ENCODE measurements at regions not wholly inside any gene's neighbourhood (a gene's known extent, or its start where the extent isn't known, plus 50 kb on each side); places are given as distances from the start of the nearest gene placed in this dataset.

DNA sequence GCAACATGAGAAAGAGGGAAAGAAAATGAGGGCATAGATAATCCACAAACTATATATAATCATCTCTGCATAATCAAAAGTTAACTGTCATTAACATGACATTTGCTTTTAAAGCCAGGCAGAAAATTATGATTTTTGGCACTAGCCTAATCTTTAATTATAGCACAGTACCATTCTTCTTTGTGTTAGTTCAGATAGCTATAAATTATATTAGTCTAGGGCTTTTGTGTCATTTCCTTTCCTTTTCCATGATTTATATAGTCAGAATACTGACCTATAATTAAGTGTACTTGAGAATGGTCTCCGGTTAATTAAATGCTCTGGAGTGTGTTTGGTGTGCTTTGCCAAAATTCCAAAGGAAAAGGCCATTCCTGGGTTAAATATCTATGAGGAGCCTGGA, 441.9 kb upstream of the THRB start:
- no peaks in the 10 kb centered on the region for H3K4me1 ChIP-seq (replicated peaks in 1 of 2; ENCODE audit: control insufficient read depth in 2 of 2, insufficient read depth in 2 of 2, low read length in 2 of 2)

More for the DNA sequence above, 441.9 kb upstream of the THRB start:
- TF ChIP-seq, protein P1, sequence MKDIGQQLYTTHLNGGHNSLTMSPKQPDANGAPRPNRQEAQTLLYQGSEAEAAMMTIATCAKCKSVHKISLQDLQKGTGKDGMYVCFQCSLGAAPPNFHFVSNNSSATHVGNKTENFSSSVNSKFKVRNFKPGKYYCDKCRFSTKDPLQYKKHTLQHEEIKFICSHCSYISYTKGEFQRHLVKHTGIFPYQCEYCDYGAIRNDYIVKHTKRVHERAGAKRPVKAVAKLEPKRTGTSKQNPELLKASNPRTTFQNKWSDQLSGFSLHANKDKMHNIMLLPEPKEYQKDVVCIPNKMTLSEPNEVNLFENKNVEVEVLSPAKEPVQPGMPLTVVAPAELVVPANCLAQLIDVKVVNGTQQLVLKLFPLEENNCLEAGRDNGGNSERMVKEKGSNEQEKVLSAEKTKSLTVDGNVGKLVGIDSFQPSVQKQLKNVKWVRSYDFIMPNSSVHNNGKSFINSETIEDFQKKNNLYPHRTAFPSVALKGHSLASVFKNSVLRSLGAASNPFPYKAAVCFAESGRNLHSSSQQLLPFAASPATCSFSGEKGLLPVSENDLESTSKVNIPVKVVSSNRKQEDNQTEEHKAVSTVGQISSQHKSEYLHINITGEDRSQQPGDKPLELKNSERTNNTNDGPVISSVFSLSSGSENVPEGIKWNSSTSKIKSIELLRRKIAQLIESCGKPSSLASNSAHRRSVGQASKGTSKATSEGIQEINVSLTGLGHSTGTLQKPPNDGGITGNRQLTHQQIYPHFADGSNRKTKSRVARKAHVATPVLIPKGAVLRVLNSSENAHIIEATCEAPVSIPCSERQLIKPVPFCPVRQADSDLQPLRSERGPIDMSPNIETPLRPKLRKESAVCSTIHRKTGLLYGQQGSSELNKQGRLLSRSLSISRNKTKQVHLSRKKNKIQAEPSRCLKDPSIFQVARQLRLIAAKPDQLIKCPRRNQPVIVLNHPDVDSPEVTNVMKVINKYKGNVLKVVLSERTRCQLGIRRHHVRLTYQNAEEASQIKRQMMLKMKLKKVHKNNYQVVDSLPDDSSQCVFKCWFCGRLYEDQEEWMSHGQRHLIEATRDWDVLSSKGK (CRISPR knock-in tag; IDR thresholded peaks at IDR 0.05): no peak
- no peak for TF ChIP-seq RBM34 (IDR thresholded peaks at IDR 0.05; ENCODE audit: borderline replicate concordance, insufficient read depth, low read length)
- TF ChIP-seq HDAC2 (IDR thresholded peaks at IDR 0.05): no peak
- TF ChIP-seq CHD4 (IDR thresholded peaks at IDR 0.05; ENCODE audit: insufficient read depth, insufficient replicate concordance, low read depth, low read length, poor library complexity, severe bottlenecking): no peak
- TF ChIP-seq MXI1 (IDR thresholded peaks at IDR 0.05; ENCODE audit: low read depth, low read length): no peak
- TF ChIP-seq KDM4B (IDR thresholded peaks at IDR 0.05; ENCODE audit: borderline replicate concordance in 2 of 2, low read depth in 1 of 2): no peak
- no peak for TF ChIP-seq HDGF (IDR thresholded peaks at IDR 0.05)
- no peak for TF ChIP-seq ELF2 (CRISPR knock-in tag; IDR thresholded peaks at IDR 0.05)
- TF ChIP-seq SRSF3 (IDR thresholded peaks at IDR 0.05; ENCODE audit: insufficient read depth, low read length): no peak
- no peak for TF ChIP-seq TFAM (CRISPR knock-in tag; conservative IDR thresholded peaks at IDR 0.05)
- TF ChIP-seq TAF9B (IDR thresholded peaks at IDR 0.05; ENCODE audit: partially characterized antibody): no peak
- TF ChIP-seq KDM2B (CRISPR knock-in tag; IDR thresholded peaks at IDR 0.05): no peak
- no peak for TF ChIP-seq ZNF184 (CRISPR knock-in tag; IDR thresholded peaks at IDR 0.05)
- no peak for TF ChIP-seq STAT5B (CRISPR knock-in tag; IDR thresholded peaks at IDR 0.05)
- TF ChIP-seq ZC3H11A (IDR thresholded peaks at IDR 0.05; ENCODE audit: low read depth, low read length): no peak
- TF ChIP-seq, protein P2, sequence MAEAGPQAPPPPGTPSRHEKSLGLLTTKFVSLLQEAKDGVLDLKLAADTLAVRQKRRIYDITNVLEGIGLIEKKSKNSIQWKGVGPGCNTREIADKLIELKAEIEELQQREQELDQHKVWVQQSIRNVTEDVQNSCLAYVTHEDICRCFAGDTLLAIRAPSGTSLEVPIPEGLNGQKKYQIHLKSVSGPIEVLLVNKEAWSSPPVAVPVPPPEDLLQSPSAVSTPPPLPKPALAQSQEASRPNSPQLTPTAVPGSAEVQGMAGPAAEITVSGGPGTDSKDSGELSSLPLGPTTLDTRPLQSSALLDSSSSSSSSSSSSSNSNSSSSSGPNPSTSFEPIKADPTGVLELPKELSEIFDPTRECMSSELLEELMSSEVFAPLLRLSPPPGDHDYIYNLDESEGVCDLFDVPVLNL (CRISPR knock-in tag; IDR thresholded peaks at IDR 0.05; ENCODE audit: low read depth): no peak
- no peak for TF ChIP-seq TCFL5 (CRISPR knock-in tag; conservative IDR thresholded peaks at IDR 0.05)
- no peak for TF ChIP-seq CEBPB (tag; IDR thresholded peaks at IDR 0.05)
- H3K27ac ChIP-seq (ENCODE audit: extremely low read depth, low read depth, low read length): no peak overlapping the region
- H3K36me3 ChIP-seq (ENCODE audit: control insufficient read depth, insufficient read depth, low read length): no peaks in the 10 kb centered on the region
- H2AFZ ChIP-seq (ENCODE audit: low read depth, low read length): no peak overlapping the region
- ATAC-seq (no peak), DNase-seq (ENCODE audit: extremely low read depth in 1 of 4, low spot score in 3 of 4) (no peak), FAIRE-seq (no peak)
- intact Hi-C loops (cut with micrococcal nuclease) (no loop called here), in situ Hi-C loops (cut with MboI) (no loop called here)
- WGBS (ENCODE audit: insufficient coverage, low coverage, missing lambda C conversion rate): 0% methylated on average over 1 of the region's 1 CpG
- no peaks in the 10 kb centered on the region for H3K79me2 ChIP-seq (ENCODE audit: control insufficient read depth, insufficient read depth, low read length)
- no peak overlapping the region for H3K4me2 ChIP-seq (ENCODE audit: insufficient read depth, low read length)
- no peaks in the 10 kb centered on the region; the same call in 1 of the 2 replicates for H3K9me3 ChIP-seq (replicated peaks; ENCODE audit: control insufficient read depth, insufficient read depth, low read depth, low read length)
- no TSS peak for BruUV-seq (replicated peaks)
- ChIA-PET CTCF (ENCODE audit: low intra/inter-chr PET ratio) (no interaction called here), POLR2A (no interaction called here)
- H3K4me3 ChIP-seq: no peak overlapping the region
- H4K20me1 ChIP-seq (replicated peaks; ENCODE audit: control insufficient read depth, insufficient read depth, low read length): no peaks in the 10 kb centered on the region
- H3K9ac ChIP-seq (ENCODE audit: insufficient read depth in 1 of 2, low read depth in 2 of 2, low read length in 2 of 2): no peak overlapping the region
- no peaks in the 10 kb centered on the region for H3K27me3 ChIP-seq (ENCODE audit: control insufficient read depth in 2 of 2, insufficient read depth in 2 of 2, low read length in 2 of 2)
- H3K9me1 ChIP-seq (ENCODE audit: control insufficient read depth, insufficient read depth, low read length): no peaks in the 10 kb centered on the region

All from K562 (cell line).